ENCODE measurements at regions not wholly inside any gene's neighbourhood (a gene's known extent, or its start where the extent isn't known, plus 50 kb on each side); places are given as distances from the start of the nearest gene placed in this dataset.

- TF ChIP-seq CTCF (IDR thresholded peaks at IDR 0.05) = no peak
- TF ChIP-seq POLR2A (IDR thresholded peaks at IDR 0.05) = no peak
Measured at GRCh38 chr5:13591621-13592020, 352.9 kb downstream of the DNAH5 start.

Data from Peyer's patch (tissue), 4 donors.